ENCODE measurements at regions not wholly inside any gene's neighbourhood (a gene's known extent, or its start where the extent isn't known, plus 50 kb on each side); places are given as distances from the start of the nearest gene placed in this dataset.

GRCh38 chr10:85212526-85212925, 884.1 kb downstream of the CCSER2 start:
- no peak overlapping the region for H4K8ac ChIP-seq (ENCODE audit: low read depth in 2 of 2, low read length in 2 of 2)
- H3K18ac ChIP-seq (ENCODE audit: low read depth, low read length) = no peak overlapping the region
- H3K36me3 ChIP-seq (ENCODE audit: control insufficient read depth, insufficient read depth, low read length) = no peaks in the 10 kb centered on the region
- no peak overlapping the region for H3K4me3 ChIP-seq (ENCODE audit: insufficient read depth, low read depth, low read length)
- H3K4me2 ChIP-seq (ENCODE audit: low read depth, low read length) = no peak overlapping the region
- no peaks in the 10 kb centered on the region for H3K4me1 ChIP-seq (ENCODE audit: control insufficient read depth, insufficient read depth, low read length)
- H2BK120ac ChIP-seq (ENCODE audit: low read depth, low read length) = no peak overlapping the region
- DNase-seq (no peak), ATAC-seq (ENCODE audit: low read depth) (no peak)
- no peak overlapping the region for H2BK20ac ChIP-seq (ENCODE audit: low read depth, low read length)
- no peak overlapping the region for H2BK5ac ChIP-seq (ENCODE audit: low read depth, low read length, poor library complexity, severe bottlenecking)
- no peaks in the 10 kb centered on the region for H3K9me1 ChIP-seq (ENCODE audit: insufficient read depth, low read length)
- H3K14ac ChIP-seq (replicated peaks; ENCODE audit: low read depth, low read length) = no peak overlapping the region
- H3K9me3 ChIP-seq (ENCODE audit: control insufficient read depth, insufficient read depth, low read length) = peaks cover 9% of the 10 kb centered on the region; the same call in 1 of the 2 replicates
- POLR2A ChIA-PET (ENCODE audit: unreplicated experiment) = no interaction called here
- WGBS, 2 experiments (ENCODE audit: extremely low coverage in 2 of 2, insufficient read length in 1 of 2) = no CpG with 5 or more reads among the region's 1 CpG
- H3K56ac ChIP-seq (ENCODE audit: extremely low read depth, insufficient read depth, low read length) = no peak overlapping the region
- BruUV-seq (replicated peaks) = no TSS peak
- H4K5ac ChIP-seq (ENCODE audit: low read depth, low read length) = no peak overlapping the region
- no peaks in the 10 kb centered on the region for H3K79me1 ChIP-seq (ENCODE audit: low read depth in 1 of 2, low read length in 2 of 2)
- H2AFZ ChIP-seq (replicated peaks; ENCODE audit: low read length, poor library complexity) = no peak overlapping the region
- no peak overlapping the region for H3K23ac ChIP-seq (ENCODE audit: low read depth, low read length)
- dilution Hi-C loops (cut with HindIII; ENCODE audit: low sequenced_read_pairs, unreplicated experiment) (no loop called here), in situ Hi-C loops (cut with MboI; ENCODE audit: low sequenced_read_pairs) (no loop called here), intact Hi-C loops (cut with micrococcal nuclease) (no loop called here)
- no peak overlapping the region for H3K4ac ChIP-seq (ENCODE audit: low read depth, low read length)
- H4K91ac ChIP-seq (ENCODE audit: insufficient read depth, low read depth, low read length) = no peak overlapping the region
- TF ChIP-seq NFE2L2 (IDR thresholded peaks at IDR 0.05; ENCODE audit: low read depth, low read length) (no peak), SMC3 (IDR thresholded peaks at IDR 0.05; ENCODE audit: low read depth, low read length) (no peak), RFX5 (IDR thresholded peaks at IDR 0.05; ENCODE audit: low read depth, low read length) (no peak), CEBPB (IDR thresholded peaks at IDR 0.05; ENCODE audit: low read depth, low read length) (no peak), CTCF (conservative IDR thresholded peaks at IDR 0.05; ENCODE audit: low read depth, low read length) (no peak), POLR2A (IDR thresholded peaks at IDR 0.05; ENCODE audit: low read depth, low read length) (no peak), MAFK (IDR thresholded peaks at IDR 0.05; ENCODE audit: low read depth, low read length) (no peak), RCOR1 (IDR thresholded peaks at IDR 0.05; ENCODE audit: insufficient replicate concordance, low read length) (no peak), USF2 (IDR thresholded peaks at IDR 0.05; ENCODE audit: low read depth, low read length) (no peak), RAD21 (IDR thresholded peaks at IDR 0.05; ENCODE audit: low read length) (no peak), BHLHE40 (IDR thresholded peaks at IDR 0.05; ENCODE audit: low read depth, low read length) (no peak), MAZ (IDR thresholded peaks at IDR 0.05; ENCODE audit: borderline replicate concordance, low read depth, low read length) (no peak), FOS (IDR thresholded peaks at IDR 0.05; ENCODE audit: low read depth, low read length) (no peak)
- no peak overlapping the region for H3K9ac ChIP-seq (ENCODE audit: low read depth, low read length)
- no peak overlapping the region for H2BK15ac ChIP-seq (ENCODE audit: low read depth, low read length)
- no peaks in the 10 kb centered on the region for H3K27me3 ChIP-seq (ENCODE audit: control insufficient read depth, insufficient read depth, low read length)
- H3K27ac ChIP-seq (ENCODE audit: insufficient read depth, low read length) = no peak overlapping the region
- CTCF ChIA-PET = no interaction called here
- H2AK9ac ChIP-seq (replicated peaks; ENCODE audit: low read depth, low read length, poor library complexity) = no peak overlapping the region
- no peak overlapping the region for H2AK5ac ChIP-seq (ENCODE audit: low read depth, low read length)
- no peaks in the 10 kb centered on the region for H4K20me1 ChIP-seq (ENCODE audit: insufficient read depth, low read length)
